ENCODE measurements at regions not wholly inside any gene's neighbourhood (a gene's known extent, or its start where the extent isn't known, plus 50 kb on each side); places are given as distances from the start of the nearest gene placed in this dataset.

GRCh38 chr15:39181056-39181747 is 399.7 kb upstream of the THBS1 start:
- no peak overlapping the region for H3K27ac ChIP-seq
- no peak for TF ChIP-seq CTCF (IDR thresholded peaks at IDR 0.05)
- H3K4me1 ChIP-seq = no peaks in the 10 kb centered on the region
- DNase-seq = no peak
- no peak overlapping the region for H3K4me3 ChIP-seq
- no peaks in the 10 kb centered on the region for H3K9me3 ChIP-seq
- no peaks in the 10 kb centered on the region for H3K36me3 ChIP-seq
- intact Hi-C loops (cut with DNase I; ENCODE audit: low total_unique reads) = no loop called here
- H3K27me3 ChIP-seq = no peaks in the 10 kb centered on the region

GRCh38 chr15:39181940-39182339 is 398.9 kb upstream of the THBS1 start:
- no peaks in the 10 kb centered on the region for H3K4me1 ChIP-seq
- intact Hi-C loops (cut with DNase I; ENCODE audit: low total_unique reads) = no loop called here
- TF ChIP-seq CTCF (IDR thresholded peaks at IDR 0.05) = no peak
- no peak overlapping the region for H3K4me3 ChIP-seq
- no peaks in the 10 kb centered on the region for H3K27me3 ChIP-seq
- no peak overlapping the region for H3K27ac ChIP-seq
- H3K36me3 ChIP-seq = no peaks in the 10 kb centered on the region
- H3K9me3 ChIP-seq = no peaks in the 10 kb centered on the region
- DNase-seq = no peak

GRCh38 chr15:39183164-39183881 is 397.6 kb upstream of the THBS1 start:
- Histone ChIP-seq H3K36me3 (no peaks in the 10 kb centered on the region), H3K9me3 (no peaks in the 10 kb centered on the region), H3K4me1 (no peaks in the 10 kb centered on the region), H3K4me3 (no peak overlapping the region), H3K27ac (no peak overlapping the region), H3K27me3 (no peaks in the 10 kb centered on the region)
- no peak for TF ChIP-seq CTCF (IDR thresholded peaks at IDR 0.05)
- no peak for DNase-seq
- intact Hi-C loops (cut with DNase I; ENCODE audit: low total_unique reads) = no loop called here

GRCh38 chr15:39184701-39185390 is 396.0 kb upstream of the THBS1 start:
- TF ChIP-seq CTCF (IDR thresholded peaks at IDR 0.05) = no peak
- Histone ChIP-seq H3K27me3 (no peaks in the 10 kb centered on the region), H3K9me3 (no peaks in the 10 kb centered on the region), H3K4me3 (no peak overlapping the region), H3K27ac (no peak overlapping the region), H3K4me1 (no peaks in the 10 kb centered on the region), H3K36me3 (no peaks in the 10 kb centered on the region)
- no peak for DNase-seq
- intact Hi-C loops (cut with DNase I; ENCODE audit: low total_unique reads) = no loop called here

- Histone ChIP-seq H3K4me1 (peaks cover 0 to 6% (median 0%) of the 10 kb centered on the region in 4 donors), H3K27ac (no peak overlapping the region), H3K27me3 (no peaks in the 10 kb centered on the region), H3K36me3 (no peaks in the 10 kb centered on the region), H3K9me3 (no peaks in the 10 kb centered on the region), H3K4me3 (no peak overlapping the region)
- intact Hi-C loops (cut with DNase I; ENCODE audit: low total_unique reads) = no loop called here
- no peak for DNase-seq
- TF ChIP-seq CTCF (IDR thresholded peaks at IDR 0.05) = no peak
Observed at GRCh38 chr15:39188314-39188713, 392.6 kb upstream of the THBS1 start.
